ENCODE measurements at regions not wholly inside any gene's neighbourhood (a gene's known extent, or its start where the extent isn't known, plus 50 kb on each side); places are given as distances from the start of the nearest gene placed in this dataset.

DNA sequence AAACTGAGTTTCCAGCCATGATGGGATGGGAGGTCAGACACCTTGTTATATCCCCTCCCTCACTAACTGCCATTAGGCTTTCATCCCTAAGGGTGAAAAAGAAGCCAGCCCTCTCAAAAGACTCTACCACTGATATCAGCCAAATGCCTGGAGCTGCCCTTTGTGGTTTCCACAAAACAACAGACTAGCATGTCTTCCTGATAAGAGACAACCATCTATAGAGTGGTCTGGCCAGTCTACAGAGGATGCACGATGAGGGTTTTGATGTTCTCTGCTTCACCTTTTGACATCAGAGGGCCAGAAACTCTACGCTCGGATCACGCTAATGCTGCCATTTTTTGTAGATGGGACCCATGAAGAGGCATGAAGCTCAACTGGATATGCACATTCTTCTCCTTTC, 61.7 kb upstream of the ARHGAP18 start:
- TF ChIP-seq, protein P1, sequence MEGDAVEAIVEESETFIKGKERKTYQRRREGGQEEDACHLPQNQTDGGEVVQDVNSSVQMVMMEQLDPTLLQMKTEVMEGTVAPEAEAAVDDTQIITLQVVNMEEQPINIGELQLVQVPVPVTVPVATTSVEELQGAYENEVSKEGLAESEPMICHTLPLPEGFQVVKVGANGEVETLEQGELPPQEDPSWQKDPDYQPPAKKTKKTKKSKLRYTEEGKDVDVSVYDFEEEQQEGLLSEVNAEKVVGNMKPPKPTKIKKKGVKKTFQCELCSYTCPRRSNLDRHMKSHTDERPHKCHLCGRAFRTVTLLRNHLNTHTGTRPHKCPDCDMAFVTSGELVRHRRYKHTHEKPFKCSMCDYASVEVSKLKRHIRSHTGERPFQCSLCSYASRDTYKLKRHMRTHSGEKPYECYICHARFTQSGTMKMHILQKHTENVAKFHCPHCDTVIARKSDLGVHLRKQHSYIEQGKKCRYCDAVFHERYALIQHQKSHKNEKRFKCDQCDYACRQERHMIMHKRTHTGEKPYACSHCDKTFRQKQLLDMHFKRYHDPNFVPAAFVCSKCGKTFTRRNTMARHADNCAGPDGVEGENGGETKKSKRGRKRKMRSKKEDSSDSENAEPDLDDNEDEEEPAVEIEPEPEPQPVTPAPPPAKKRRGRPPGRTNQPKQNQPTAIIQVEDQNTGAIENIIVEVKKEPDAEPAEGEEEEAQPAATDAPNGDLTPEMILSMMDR (IDR thresholded peaks at IDR 0.05; ENCODE audit: low read depth, low read length) = no peak
- no peak for TF ChIP-seq EZH2phosphoT487 (IDR thresholded peaks at IDR 0.05; ENCODE audit: low read depth)

All from OCI-LY3 (cell line).